ENCODE measurements at regions not wholly inside any gene's neighbourhood (a gene's known extent, or its start where the extent isn't known, plus 50 kb on each side); places are given as distances from the start of the nearest gene placed in this dataset.

GRCh38 chr9:13009871-13010270, 235.1 kb downstream of the LURAP1L start:
- no peaks in the 10 kb centered on the region for H3K27me3 ChIP-seq (replicated peaks; ENCODE audit: insufficient read depth, low read length)
- H3K9ac ChIP-seq (ENCODE audit: low read length) = no peak overlapping the region
- H4K20me1 ChIP-seq (ENCODE audit: insufficient read depth, low read length) = no peaks in the 10 kb centered on the region
- no peak overlapping the region for H3K27ac ChIP-seq (ENCODE audit: low read length)
- H3F3A ChIP-seq (ENCODE audit: insufficient read depth, low read length) = no peaks in the 10 kb centered on the region
- no peak for DNase-seq
- no peaks in the 10 kb centered on the region for H3K9me3 ChIP-seq (replicated peaks; ENCODE audit: insufficient read depth, low read length)
- H3K9me2 ChIP-seq (replicated peaks; ENCODE audit: insufficient read depth, low read length) = no peaks in the 10 kb centered on the region
- no peaks in the 10 kb centered on the region for H3K4me1 ChIP-seq (ENCODE audit: low read length)
- TF ChIP-seq CTCF (IDR thresholded peaks at IDR 0.05; ENCODE audit: low read length) = no peak
- TF ChIP-seq EZH2phosphoT487 (IDR thresholded peaks at IDR 0.05; ENCODE audit: low read length) = no peak
- TF ChIP-seq EZH2 (optimal IDR thresholded peaks at IDR 0.05; ENCODE audit: low read depth, low read length) = no peak
- H3K4me3 ChIP-seq (ENCODE audit: low read length) = no peak overlapping the region
- H3K36me3 ChIP-seq (replicated peaks; ENCODE audit: insufficient read depth, low read length) = no peaks in the 10 kb centered on the region
- H2AFZ ChIP-seq (ENCODE audit: low read length) = no peak overlapping the region
- no peaks in the 10 kb centered on the region for H3K79me2 ChIP-seq (ENCODE audit: low read length)
- no peak overlapping the region for H3K4me2 ChIP-seq (ENCODE audit: low read depth, low read length)

DNA sequence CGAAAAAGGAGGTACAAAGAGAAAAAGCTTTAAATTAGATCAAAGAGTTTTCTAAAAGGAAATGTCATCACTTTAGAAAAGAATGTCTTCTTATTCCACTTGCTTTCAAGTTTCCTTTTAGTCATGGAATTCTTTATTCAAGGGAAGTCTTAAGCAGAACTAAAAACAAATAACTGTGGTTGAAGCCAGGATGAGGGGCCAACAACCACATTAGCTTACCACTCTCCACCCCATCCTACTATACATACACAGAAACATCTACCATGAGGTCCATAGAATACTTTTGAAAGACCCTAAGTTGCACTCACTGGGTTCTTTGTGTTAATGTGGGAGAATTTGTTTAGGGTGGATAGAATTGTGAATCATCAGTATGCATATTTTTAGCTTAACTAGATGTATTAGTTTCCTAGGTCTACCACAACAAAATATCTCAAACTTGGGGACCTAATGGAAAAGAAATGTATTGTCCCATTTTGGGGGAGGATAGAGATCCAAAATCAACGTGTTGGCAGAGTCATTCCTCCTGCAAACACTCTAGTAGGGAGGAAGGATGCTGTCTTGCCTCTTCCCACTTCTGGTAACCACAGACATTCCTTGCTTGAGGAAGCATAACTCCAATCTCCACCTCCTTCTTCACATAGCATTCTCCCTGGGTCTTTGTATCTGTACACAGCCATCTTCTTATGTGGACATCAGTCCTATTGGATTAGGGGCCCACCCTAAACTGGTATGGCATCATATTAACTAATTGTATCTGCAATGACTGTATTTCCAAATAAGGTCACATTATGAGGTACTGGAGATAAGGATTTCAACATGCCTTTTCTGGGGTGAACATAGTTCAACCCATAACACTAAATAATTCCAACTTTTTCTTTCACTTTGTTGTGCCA, 239.4 kb downstream of the LURAP1L start:
- no peak overlapping the region for H3K9ac ChIP-seq (ENCODE audit: low read length)
- H2AFZ ChIP-seq (ENCODE audit: low read length) = no peak overlapping the region
- H3K4me3 ChIP-seq (ENCODE audit: low read length) = no peak overlapping the region
- H3K9me3 ChIP-seq (replicated peaks; ENCODE audit: insufficient read depth, low read length) = no peaks in the 10 kb centered on the region
- no peaks in the 10 kb centered on the region for H3K27me3 ChIP-seq (replicated peaks; ENCODE audit: insufficient read depth, low read length)
- DNase-seq = no peak
- no peaks in the 10 kb centered on the region for H3K79me2 ChIP-seq (ENCODE audit: low read length)
- H3K4me1 ChIP-seq (ENCODE audit: low read length) = no peaks in the 10 kb centered on the region
- no peaks in the 10 kb centered on the region for H4K20me1 ChIP-seq (ENCODE audit: insufficient read depth, low read length)
- no peak overlapping the region for H3K27ac ChIP-seq (ENCODE audit: low read length)
- H3K36me3 ChIP-seq (replicated peaks; ENCODE audit: insufficient read depth, low read length) = no peaks in the 10 kb centered on the region
- H3K9me2 ChIP-seq (replicated peaks; ENCODE audit: insufficient read depth, low read length) = no peaks in the 10 kb centered on the region
- no peaks in the 10 kb centered on the region for H3F3A ChIP-seq (ENCODE audit: insufficient read depth, low read length)
- no peak overlapping the region for H3K4me2 ChIP-seq (ENCODE audit: low read depth, low read length)
- TF ChIP-seq CTCF (IDR thresholded peaks at IDR 0.05; ENCODE audit: low read length) = no peak
- TF ChIP-seq EZH2 (optimal IDR thresholded peaks at IDR 0.05; ENCODE audit: low read depth, low read length) = no peak
- TF ChIP-seq EZH2phosphoT487 (IDR thresholded peaks at IDR 0.05; ENCODE audit: low read length) = no peak

DNA sequence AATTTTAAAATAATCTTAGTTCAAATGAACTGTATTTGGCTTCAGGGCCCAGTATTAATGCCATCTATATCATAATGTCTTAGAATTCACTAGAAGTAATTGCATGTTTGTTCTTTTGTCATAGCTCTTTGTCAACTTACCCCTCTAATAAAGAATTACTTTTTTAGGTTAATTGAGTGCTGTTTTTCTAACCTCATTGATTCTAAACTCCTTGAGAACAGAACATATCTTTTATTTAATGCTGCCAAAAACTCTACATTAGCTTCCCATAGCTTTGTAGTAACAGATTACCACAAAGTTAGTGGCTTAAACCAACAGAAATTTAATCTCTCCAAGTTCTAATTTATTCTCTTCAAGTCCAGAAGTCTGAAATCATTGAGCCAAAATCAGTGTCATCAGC, 242.4 kb downstream of the LURAP1L start:
- Histone ChIP-seq H3K9me2 (replicated peaks; ENCODE audit: insufficient read depth, low read length) (no peaks in the 10 kb centered on the region), H2AFZ (ENCODE audit: low read length) (no peak overlapping the region), H3K9me3 (replicated peaks; ENCODE audit: insufficient read depth, low read length) (no peaks in the 10 kb centered on the region), H3F3A (ENCODE audit: insufficient read depth, low read length) (no peaks in the 10 kb centered on the region), H3K4me3 (ENCODE audit: low read length) (no peak overlapping the region), H3K27ac (ENCODE audit: low read length) (no peak overlapping the region), H3K36me3 (replicated peaks; ENCODE audit: insufficient read depth, low read length) (no peaks in the 10 kb centered on the region), H3K27me3 (replicated peaks; ENCODE audit: insufficient read depth, low read length) (no peaks in the 10 kb centered on the region), H3K9ac (ENCODE audit: low read length) (no peak overlapping the region), H3K4me2 (ENCODE audit: low read depth, low read length) (no peak overlapping the region), H3K4me1 (ENCODE audit: low read length) (no peaks in the 10 kb centered on the region), H3K79me2 (ENCODE audit: low read length) (no peaks in the 10 kb centered on the region), H4K20me1 (ENCODE audit: insufficient read depth, low read length) (no peaks in the 10 kb centered on the region)
- DNase-seq = no peak
- TF ChIP-seq EZH2phosphoT487 (IDR thresholded peaks at IDR 0.05; ENCODE audit: low read length) (no peak), EZH2 (optimal IDR thresholded peaks at IDR 0.05; ENCODE audit: low read depth, low read length) (no peak), CTCF (IDR thresholded peaks at IDR 0.05; ENCODE audit: low read length) (no peak)
